Left ventricle myocardium inferior (tissue), 1 donor: ENCODE measurements at regions not wholly inside any gene's neighbourhood (a gene's known extent, or its start where the extent isn't known, plus 50 kb on each side); places are given as distances from the start of the nearest gene placed in this dataset.

Experiments
- DNase-seq: peaks from one replicate; pipeline ENCODE4 v3.0.0-alpha.2; 2020
- H3K27ac ChIP-seq: fragments of 200-600 bp; replicated peaks from 2 replicates; pipeline ENCODE4 v1.8.0; 2021
- H3K27me3 ChIP-seq: fragments of 200-600 bp; 2 replicates; pipeline ENCODE4 v1.8.0; 2021; ENCODE audit warnings: low read depth
- H3K36me3 ChIP-seq: fragments of 200-600 bp; 2 replicates; pipeline ENCODE4 v1.8.0; 2021
- H3K4me1 ChIP-seq: fragments of 200-600 bp; 2 replicates; pipeline ENCODE4 v1.8.0; 2021
- H3K4me3 ChIP-seq: fragments of 200-600 bp; 2 replicates; pipeline ENCODE4 v1.8.0; 2021; ENCODE audit warnings: mild to moderate bottlenecking, moderate library complexity
- H3K9me3 ChIP-seq: fragments of 200-600 bp; replicated peaks from 2 replicates; pipeline ENCODE4 v1.8.0; 2021
- intact Hi-C: fragments of 100-400 bp; cut with micrococcal nuclease; formaldehyde crosslinking; loops from one replicate; pipeline ENCODE4 v1.11.0; 2022
- TF ChIP-seq, protein P1 (sequence below): fragments of 200-600 bp; IDR thresholded peaks from 2 replicates; pipeline ENCODE4 v1.8.0; 2021; ENCODE audit warnings: antibody characterized with exemption, mild to moderate bottlenecking, borderline replicate concordance
- donor health status: DM: no; HTN: yes; CAD: no; lungs with severe emphysema.

DNA sequence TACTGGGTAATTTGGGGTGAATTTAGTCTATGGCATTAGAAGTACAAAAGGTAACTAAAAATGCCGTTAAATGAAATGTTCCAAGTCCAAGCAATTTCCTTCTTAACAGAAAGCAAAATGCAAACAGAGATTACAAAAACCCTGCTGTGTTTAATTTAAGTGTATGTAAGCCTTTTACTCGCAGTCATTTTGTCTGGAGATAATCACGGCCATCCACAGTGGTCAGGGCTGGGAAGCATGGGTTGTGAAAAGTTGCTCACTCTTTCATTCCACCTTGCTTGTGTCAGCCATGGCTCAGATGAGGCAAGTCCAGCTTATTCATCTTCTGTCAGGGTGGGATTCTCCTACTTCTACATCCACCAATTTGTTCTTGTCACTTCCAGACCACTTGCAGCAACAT is 983.6 kb upstream of the ZEB2 start:
- H3K36me3 ChIP-seq, result no peaks in the 10 kb centered on the region
- H3K27me3 ChIP-seq, result no peaks in the 10 kb centered on the region
- TF ChIP-seq, protein P1, sequence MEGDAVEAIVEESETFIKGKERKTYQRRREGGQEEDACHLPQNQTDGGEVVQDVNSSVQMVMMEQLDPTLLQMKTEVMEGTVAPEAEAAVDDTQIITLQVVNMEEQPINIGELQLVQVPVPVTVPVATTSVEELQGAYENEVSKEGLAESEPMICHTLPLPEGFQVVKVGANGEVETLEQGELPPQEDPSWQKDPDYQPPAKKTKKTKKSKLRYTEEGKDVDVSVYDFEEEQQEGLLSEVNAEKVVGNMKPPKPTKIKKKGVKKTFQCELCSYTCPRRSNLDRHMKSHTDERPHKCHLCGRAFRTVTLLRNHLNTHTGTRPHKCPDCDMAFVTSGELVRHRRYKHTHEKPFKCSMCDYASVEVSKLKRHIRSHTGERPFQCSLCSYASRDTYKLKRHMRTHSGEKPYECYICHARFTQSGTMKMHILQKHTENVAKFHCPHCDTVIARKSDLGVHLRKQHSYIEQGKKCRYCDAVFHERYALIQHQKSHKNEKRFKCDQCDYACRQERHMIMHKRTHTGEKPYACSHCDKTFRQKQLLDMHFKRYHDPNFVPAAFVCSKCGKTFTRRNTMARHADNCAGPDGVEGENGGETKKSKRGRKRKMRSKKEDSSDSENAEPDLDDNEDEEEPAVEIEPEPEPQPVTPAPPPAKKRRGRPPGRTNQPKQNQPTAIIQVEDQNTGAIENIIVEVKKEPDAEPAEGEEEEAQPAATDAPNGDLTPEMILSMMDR, result no peak
- no peaks in the 10 kb centered on the region for H3K4me1 ChIP-seq
- no peak overlapping the region for H3K4me3 ChIP-seq
- intact Hi-C loops, result no loop called here
- peaks cover 14% of the 10 kb centered on the region for H3K9me3 ChIP-seq
- no peak for DNase-seq
- no peak overlapping the region for H3K27ac ChIP-seq

DNA sequence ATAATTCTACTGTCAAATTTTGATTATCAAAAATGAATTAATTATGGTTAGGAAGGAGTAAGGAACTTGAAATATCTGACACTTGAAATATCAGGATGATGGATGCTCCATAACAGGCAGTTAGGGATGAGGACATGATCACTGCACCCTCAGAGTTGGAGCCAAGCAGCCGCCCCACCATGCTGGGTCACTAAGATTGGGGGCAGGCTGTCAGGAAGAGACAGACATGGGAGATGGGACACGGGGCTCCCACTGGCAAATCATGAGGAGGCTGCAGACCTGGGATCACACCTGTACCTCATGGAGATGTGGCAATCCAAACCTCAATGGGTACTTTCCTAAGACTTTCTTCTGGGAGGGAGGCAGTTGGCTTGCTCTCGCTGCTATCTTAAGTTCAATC is 982.0 kb upstream of the ZEB2 start:
- no peaks in the 10 kb centered on the region for H3K27me3 ChIP-seq
- no peak overlapping the region for H3K4me3 ChIP-seq
- peaks cover 13% of the 10 kb centered on the region for H3K9me3 ChIP-seq
- no peaks in the 10 kb centered on the region for H3K36me3 ChIP-seq
- no peaks in the 10 kb centered on the region for H3K4me1 ChIP-seq
- H3K27ac ChIP-seq, result no peak overlapping the region
- TF ChIP-seq, protein P1, result no peak
- intact Hi-C loops, result no loop called here
- DNase-seq, result no peak

DNA sequence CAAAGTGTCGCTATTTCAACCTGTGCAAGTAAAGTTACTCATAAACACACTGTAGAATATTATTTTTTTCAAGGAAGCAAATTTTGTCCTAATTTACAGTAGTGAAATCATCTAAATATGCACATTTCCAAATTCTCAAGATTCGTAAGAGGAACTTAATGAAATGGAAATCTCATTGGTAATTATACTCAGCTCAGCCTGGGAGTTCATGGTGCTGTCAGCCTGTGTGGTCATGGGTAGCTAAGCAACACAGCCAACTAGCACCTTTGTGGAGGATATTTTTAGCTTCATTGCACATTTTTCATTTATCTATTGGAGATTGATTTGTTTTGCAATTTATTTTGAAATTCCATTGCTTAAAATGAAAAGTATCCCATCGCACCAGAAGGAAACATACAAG is 975.7 kb upstream of the ZEB2 start:
- Histone ChIP-seq H3K27me3 (no peaks in the 10 kb centered on the region), H3K27ac (no peak overlapping the region), H3K4me3 (no peak overlapping the region), H3K9me3 (peaks cover 22% of the 10 kb centered on the region), H3K36me3 (no peaks in the 10 kb centered on the region), H3K4me1 (no peaks in the 10 kb centered on the region)
- intact Hi-C loops, result no loop called here
- DNase-seq, result no peak
- TF ChIP-seq, protein P1, result no peak

DNA sequence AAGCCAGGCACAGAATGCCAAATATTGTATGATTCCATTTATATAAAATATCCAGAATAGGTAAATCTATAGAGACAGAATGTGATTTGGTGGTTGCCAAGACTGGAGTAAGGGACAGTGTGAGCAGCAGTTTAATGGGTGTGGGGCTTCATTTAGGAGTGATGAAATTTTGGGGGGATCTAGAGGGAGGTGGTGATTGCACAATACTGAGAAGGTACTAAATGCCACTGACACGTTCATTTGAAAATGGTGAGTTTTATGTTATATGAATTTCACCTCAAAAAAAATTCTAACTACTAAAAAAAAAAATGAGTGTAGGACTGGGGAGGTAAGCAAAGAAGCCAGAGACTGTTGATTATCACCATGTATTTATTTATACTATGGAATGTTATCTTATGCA is 974.5 kb upstream of the ZEB2 start:
- Histone ChIP-seq H3K4me1 (no peaks in the 10 kb centered on the region), H3K4me3 (no peak overlapping the region), H3K9me3 (peaks cover 22% of the 10 kb centered on the region), H3K27ac (no peak overlapping the region), H3K27me3 (no peaks in the 10 kb centered on the region), H3K36me3 (no peaks in the 10 kb centered on the region)
- intact Hi-C loops, result no loop called here
- no peak for DNase-seq
- TF ChIP-seq, protein P1, result no peak

DNA sequence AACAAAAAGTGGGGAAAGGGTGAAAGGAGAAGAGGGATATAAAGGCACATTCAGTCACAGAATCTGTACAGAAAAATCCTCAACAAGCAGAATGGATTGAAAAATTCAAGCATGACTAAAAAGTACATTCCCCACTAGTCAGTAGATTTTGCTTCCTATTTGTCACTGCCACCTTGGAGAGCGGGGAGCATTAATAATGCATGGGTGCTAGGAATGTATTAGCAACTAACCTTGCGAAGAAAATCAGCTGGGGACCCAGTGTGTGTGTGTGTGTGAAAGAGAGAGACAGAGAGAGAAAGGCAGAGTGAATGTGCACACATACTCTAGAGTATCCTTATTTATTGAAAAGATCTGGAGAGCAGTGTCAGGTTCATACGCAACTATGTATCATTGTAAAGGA is 968.7 kb upstream of the ZEB2 start:
- intact Hi-C loops, result no loop called here
- DNase-seq, result no peak
- H3K9me3 ChIP-seq, result peaks cover 18% of the 10 kb centered on the region
- TF ChIP-seq, protein P1, result no peak
- no peak overlapping the region for H3K27ac ChIP-seq
- H3K4me1 ChIP-seq, result no peaks in the 10 kb centered on the region
- H3K36me3 ChIP-seq, result no peaks in the 10 kb centered on the region
- H3K27me3 ChIP-seq, result no peaks in the 10 kb centered on the region
- no peak overlapping the region for H3K4me3 ChIP-seq
